ENCODE measurements at regions not wholly inside any gene's neighbourhood (a gene's known extent, or its start where the extent isn't known, plus 50 kb on each side); places are given as distances from the start of the nearest gene placed in this dataset.

DNA sequence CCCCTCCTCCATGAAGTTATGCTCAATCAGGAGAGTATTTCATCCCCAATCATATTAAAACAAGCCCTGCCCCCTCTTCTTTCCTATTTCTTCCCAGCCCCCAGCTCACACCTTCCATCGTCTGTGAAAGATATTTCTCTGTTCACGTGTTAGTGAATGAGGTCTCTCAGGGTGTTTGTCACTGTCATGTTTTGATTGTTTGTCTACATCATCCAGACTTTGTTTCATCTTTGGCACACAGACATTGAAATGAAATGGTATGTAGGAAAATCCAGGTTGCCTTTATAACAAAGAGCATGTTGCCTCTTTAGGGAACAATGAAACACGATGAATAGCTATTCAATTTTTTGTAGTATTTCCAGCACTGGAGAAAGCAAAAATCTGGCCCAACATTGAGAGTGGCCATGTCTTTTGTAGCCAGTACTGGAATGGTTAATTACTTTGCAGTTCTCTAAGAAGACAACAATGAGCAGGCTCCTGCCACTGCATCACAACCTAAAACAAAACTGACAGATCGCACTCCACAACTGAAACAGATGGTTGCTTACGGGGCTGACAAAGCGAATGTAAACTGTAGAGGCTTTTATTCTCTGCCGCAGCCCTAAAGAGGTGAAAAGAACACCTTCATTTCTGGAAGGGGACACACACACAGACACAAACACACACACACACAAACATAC lies 543.6 kb upstream of the CITED2 start:
- Mint-ChIP-seq H3K4me1 (no peaks in the 10 kb centered on the region), H3K9me3 (no peaks in the 10 kb centered on the region), H3K27me3 (no peaks in the 10 kb centered on the region), H3K4me3 (no peak overlapping the region), H3K27ac (no peak overlapping the region), H3K36me3 (no peaks in the 10 kb centered on the region)
- CTCF ChIA-PET = no interaction called here
- no peak for DNase-seq

DNA sequence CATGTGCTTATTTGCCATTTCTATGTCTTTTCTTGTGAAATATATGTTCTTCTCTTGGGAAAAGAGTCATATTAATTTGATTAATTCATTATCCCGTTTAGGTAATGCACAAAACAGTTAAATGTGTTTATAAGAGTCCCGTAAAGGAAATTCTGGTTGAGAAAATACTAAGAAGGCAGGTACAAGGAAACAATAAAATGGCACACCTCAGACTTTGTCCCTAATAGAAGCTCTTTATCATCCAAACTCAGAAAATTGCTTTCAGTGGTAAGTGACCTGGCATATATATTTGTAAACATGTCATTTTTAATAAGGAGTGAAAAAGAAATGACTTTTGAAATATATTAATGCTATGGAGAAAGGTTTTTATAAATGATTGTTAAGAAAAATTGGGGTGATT lies 540.5 kb upstream of the CITED2 start:
- Mint-ChIP-seq H3K4me1 (no peaks in the 10 kb centered on the region), H3K36me3 (no peaks in the 10 kb centered on the region), H3K27me3 (no peaks in the 10 kb centered on the region), H3K4me3 (no peak overlapping the region), H3K9me3 (no peaks in the 10 kb centered on the region), H3K27ac (no peak overlapping the region)
- DNase-seq = no peak
- CTCF ChIA-PET = no interaction called here

DNA sequence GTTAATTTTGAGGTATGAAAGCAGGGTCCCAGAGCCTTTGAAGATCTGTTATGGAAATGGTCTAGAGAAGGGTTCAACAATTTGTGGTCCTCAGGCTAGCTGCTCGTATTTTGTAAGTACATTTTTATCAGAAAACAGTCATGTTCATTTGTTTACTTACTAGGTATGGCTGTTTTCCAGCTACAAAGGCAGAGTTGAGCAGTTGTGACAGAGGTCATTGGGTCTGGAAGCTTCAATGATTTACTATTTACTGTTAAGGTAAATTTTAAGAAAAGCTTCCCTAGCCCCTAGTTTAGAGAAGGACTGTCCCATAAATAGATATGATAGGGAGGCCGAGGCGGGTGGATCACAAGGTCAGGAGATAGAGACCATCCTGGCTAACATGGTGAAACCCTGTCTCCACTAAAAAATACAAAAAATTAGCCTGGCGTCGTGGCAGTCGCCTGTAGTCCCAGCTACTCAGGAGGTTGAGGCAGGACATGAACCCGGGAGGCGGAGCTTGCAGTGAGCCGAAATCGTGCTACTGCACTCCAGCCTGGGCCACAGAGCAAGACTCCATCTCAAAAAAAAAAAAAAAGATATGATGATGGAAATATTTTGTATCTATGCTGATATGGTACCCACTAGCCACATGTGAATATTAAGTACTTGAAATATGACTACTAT lies 538.4 kb upstream of the CITED2 start:
- Mint-ChIP-seq H3K27me3 (no peaks in the 10 kb centered on the region), H3K4me3 (no peak overlapping the region), H3K9me3 (no peaks in the 10 kb centered on the region), H3K36me3 (no peaks in the 10 kb centered on the region), H3K4me1 (no peaks in the 10 kb centered on the region), H3K27ac (no peak overlapping the region)
- CTCF ChIA-PET = no interaction called here
- DNase-seq = no peak

DNA sequence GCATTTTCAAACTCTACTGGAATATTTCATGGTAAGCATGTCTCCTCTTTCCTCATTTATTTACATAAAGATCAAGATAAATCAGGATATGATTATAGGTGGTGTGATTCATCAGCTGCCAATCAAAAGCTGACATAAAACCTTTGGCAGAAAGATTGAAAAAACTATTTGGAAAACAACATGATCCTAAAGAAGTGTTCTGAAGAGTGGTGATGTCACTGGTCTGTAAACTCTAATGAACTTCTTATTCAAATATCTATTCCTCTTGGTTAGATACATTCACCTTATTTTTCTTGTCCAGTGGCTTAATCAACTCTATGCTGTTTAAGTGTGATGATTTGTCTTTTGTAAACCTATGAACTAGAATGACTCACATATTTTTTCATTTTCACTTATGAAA lies 535.5 kb upstream of the CITED2 start:
- H3K27me3 Mint-ChIP-seq = no peaks in the 10 kb centered on the region
- no peaks in the 10 kb centered on the region for H3K4me1 Mint-ChIP-seq
- H3K27ac Mint-ChIP-seq = no peak overlapping the region
- no peaks in the 10 kb centered on the region for H3K36me3 Mint-ChIP-seq
- no peak for DNase-seq
- CTCF ChIA-PET = no interaction called here
- no peaks in the 10 kb centered on the region for H3K9me3 Mint-ChIP-seq
- H3K4me3 Mint-ChIP-seq = no peak overlapping the region

DNA sequence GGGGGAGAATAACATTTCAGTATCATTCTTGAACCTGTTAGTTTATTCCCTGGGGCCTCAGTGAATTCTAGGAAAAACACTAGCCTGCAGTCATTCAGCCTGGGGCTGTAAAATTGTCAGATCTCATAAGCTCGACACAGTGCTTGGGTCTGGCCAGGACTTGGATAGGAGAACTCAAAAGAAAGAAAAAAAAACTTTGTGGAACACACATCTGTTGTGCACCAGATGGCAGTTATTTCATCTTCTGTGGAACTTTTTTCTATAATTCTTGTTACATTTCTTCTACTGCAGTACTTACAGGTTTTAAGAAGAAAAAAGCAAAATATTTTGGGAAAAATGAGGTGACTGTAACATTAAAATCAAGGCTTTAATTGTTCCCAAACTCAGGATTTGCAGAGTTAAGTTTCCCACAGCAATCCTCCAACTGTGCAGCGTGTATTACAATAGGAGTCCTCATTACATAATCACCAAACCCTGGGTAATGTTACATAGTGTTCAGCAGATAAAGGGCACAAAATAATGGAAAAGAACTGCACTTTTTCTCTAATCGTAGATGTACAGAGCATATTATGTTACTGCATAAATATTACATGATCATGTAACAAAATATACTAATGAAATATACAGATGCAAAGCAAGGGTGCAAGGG lies 531.1 kb upstream of the CITED2 start:
- no peak for DNase-seq
- H3K9me3 Mint-ChIP-seq = no peaks in the 10 kb centered on the region
- H3K4me1 Mint-ChIP-seq = no peaks in the 10 kb centered on the region
- no peak overlapping the region for H3K27ac Mint-ChIP-seq
- no peaks in the 10 kb centered on the region for H3K27me3 Mint-ChIP-seq
- no peak overlapping the region for H3K4me3 Mint-ChIP-seq
- CTCF ChIA-PET = interaction anchor here (0.7 kb wide), 1 partner anchor 396 kb away, joined by 3 read pairs; no protein-coding TSS in a partner anchor
- H3K36me3 Mint-ChIP-seq = no peaks in the 10 kb centered on the region

DNA sequence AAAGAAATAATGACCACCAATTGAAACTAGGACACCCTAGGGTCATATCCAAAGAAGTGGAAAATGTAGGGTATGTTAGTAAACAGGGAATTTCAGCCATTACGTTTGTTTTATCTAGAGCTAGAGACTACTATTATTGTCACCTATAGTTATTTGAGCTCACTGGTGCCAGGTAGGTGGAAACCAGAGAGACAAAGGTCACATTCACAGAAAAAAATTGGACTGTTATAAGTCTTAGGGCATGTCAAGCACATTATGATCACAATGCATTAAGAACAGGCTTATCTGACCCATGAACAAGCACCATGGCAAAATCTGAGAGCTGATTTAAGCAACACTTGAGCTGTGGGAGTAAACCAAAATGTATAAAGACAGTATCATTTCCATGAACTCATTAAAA lies 530.1 kb upstream of the CITED2 start:
- Mint-ChIP-seq H3K36me3 (no peaks in the 10 kb centered on the region), H3K9me3 (no peaks in the 10 kb centered on the region), H3K27me3 (no peaks in the 10 kb centered on the region), H3K4me1 (no peaks in the 10 kb centered on the region), H3K27ac (no peak overlapping the region), H3K4me3 (no peak overlapping the region)
- DNase-seq = no peak
- CTCF ChIA-PET = no interaction called here

DNA sequence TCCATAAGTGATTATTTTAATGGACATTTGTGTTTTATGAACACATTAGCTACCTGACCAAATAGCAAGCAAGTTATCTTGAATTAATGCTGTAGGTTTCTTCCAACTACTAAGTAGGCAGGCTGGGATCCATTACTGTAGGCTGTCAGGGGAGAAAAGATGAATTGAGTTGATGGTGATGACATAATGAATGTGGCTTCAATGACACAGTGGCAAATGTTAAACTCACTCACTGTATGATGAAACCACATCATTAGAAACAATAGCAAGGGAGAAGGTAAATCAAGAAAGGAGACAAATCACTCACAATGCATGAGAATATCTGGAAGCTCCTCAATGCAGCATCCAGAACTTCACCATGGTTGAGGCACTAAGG lies 529.7 kb upstream of the CITED2 start:
- H3K27ac Mint-ChIP-seq = no peak overlapping the region
- no peaks in the 10 kb centered on the region for H3K36me3 Mint-ChIP-seq
- H3K9me3 Mint-ChIP-seq = no peaks in the 10 kb centered on the region
- no peaks in the 10 kb centered on the region for H3K4me1 Mint-ChIP-seq
- no peak for DNase-seq
- H3K4me3 Mint-ChIP-seq = no peak overlapping the region
- CTCF ChIA-PET = interaction anchor here (1.3 kb wide), 1 partner anchor 10 kb away, joined by 3 read pairs; no protein-coding TSS in a partner anchor
- H3K27me3 Mint-ChIP-seq = no peaks in the 10 kb centered on the region

DNA sequence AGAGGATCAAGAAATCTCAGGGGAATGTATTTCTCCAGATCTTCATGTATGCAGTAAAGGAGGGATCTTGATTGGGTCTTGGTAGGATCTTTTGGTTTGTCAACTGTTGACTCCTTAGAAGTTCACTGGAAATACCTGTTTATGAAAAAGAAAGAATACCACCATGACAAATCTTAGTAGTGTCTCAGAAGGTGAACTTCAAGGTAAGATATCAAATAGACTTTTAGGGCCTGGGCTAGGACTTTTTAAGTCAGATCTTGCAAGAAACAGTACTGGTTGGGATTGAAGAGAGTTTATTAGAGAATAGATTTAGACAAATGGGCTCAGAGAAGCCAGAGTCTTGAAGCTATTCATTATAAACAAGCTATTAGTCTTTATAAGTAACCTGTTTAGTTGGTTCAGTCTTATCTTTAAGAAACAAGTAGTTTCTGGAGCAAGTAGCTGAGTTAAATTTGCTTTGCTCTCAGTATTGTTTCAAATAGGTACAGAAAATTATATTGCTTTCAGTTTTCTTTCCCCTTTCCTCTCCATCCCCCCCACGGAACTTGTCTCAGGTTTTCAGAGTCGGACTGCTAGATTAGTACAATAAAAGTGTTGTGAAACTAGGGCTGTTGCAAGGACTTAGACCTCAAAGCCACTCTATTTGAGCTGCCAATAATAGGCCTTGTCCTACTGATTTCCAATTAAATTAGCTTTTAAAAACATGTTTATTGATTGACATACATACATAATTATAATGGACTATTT lies 529.1 kb upstream of the CITED2 start:
- Mint-ChIP-seq H3K4me1 (no peaks in the 10 kb centered on the region), H3K27ac (no peak overlapping the region), H3K9me3 (no peaks in the 10 kb centered on the region), H3K27me3 (no peaks in the 10 kb centered on the region), H3K4me3 (no peak overlapping the region), H3K36me3 (no peaks in the 10 kb centered on the region)
- no peak for DNase-seq
- CTCF ChIA-PET = interaction anchor here (1.3 kb wide), 1 partner anchor 9 kb away, joined by 3 read pairs; no protein-coding TSS in a partner anchor

DNA sequence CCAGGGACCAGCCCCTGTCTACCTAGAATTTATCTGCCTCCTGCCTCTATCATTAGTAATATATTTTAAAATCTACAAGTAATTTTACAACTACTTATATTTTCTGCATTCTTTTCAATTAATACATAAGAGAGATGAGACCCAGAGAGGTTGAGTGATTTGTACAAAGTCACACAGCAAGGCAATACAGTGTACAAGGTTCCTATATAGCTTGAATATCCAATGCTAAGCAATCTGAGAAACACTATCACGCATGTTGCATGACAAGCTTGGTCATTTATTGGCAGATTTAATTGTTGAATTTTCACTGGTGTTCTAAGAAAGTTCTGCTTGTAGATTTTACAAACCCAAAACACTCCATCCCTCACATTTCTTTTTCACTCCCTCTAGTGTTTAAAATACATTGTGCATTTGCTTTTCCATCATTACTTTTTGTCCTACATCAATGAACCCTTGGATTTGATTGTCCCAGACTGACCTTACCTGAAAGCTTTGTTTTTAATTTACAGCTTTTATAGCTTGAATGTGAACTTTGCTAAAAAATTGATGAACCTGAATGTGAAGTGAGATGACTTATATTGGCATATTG lies 520.9 kb upstream of the CITED2 start:
- DNase-seq = no peak
- Mint-ChIP-seq H3K4me1 (no peaks in the 10 kb centered on the region), H3K36me3 (no peaks in the 10 kb centered on the region), H3K4me3 (no peak overlapping the region), H3K9me3 (no peaks in the 10 kb centered on the region), H3K27ac (no peak overlapping the region), H3K27me3 (no peaks in the 10 kb centered on the region)
- CTCF ChIA-PET = interaction anchor here (1.3 to 1.7 kb wide), 3 partner anchors 8 to 525 kb away, joined by 3 to 8 read pairs (median 4); no protein-coding TSS in a partner anchor

DNA sequence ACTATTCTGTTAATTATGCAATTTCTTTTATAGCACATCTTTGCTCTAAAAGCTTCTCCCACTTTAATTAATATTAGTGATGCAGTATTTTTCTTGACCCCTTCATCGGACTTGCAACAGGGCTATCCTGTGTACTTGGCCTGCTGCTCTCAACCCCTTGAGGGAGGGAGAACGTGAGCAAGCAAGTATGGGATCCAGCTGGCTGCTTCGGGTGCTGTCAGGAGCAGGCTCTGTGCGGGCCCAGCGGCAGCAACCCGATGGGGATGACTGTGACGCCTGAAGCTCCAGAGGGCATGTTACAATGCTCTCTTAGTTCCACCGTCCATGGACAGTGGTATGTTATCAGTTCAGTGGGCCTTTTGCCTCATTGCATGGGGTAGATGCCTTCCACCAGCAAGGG lies 519.8 kb upstream of the CITED2 start:
- Mint-ChIP-seq H3K36me3 (no peaks in the 10 kb centered on the region), H3K4me1 (no peaks in the 10 kb centered on the region), H3K27me3 (no peaks in the 10 kb centered on the region), H3K9me3 (no peaks in the 10 kb centered on the region), H3K27ac (no peak overlapping the region), H3K4me3 (no peak overlapping the region)
- CTCF ChIA-PET = interaction anchor here (1.4 to 1.7 kb wide), 2 partner anchors 9 to 524 kb away, joined by 3 to 8 read pairs; no protein-coding TSS in a partner anchor
- DNase-seq = no peak

DNA sequence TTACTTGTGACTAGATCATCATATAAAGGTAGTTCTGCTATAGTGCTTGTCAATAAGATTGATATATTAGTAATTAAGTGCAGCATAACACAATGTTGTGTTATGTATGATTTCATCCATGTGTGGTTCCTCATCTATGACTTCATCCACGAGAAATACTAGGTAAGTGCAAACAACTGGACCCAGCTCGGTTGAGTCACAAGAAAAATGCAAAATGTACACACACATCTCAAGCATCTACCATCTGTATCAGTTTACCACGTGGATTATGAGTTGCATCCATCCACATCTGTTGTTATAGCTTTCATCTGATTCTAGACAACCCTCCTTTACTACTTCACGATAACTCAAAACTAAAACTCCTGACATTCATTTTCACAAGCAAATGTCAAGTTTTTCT lies 517.0 kb upstream of the CITED2 start:
- Mint-ChIP-seq H3K27ac (no peak overlapping the region), H3K36me3 (no peaks in the 10 kb centered on the region), H3K27me3 (no peaks in the 10 kb centered on the region), H3K4me1 (no peaks in the 10 kb centered on the region), H3K4me3 (no peak overlapping the region), H3K9me3 (no peaks in the 10 kb centered on the region)
- CTCF ChIA-PET = no interaction called here
- DNase-seq = no peak

DNA sequence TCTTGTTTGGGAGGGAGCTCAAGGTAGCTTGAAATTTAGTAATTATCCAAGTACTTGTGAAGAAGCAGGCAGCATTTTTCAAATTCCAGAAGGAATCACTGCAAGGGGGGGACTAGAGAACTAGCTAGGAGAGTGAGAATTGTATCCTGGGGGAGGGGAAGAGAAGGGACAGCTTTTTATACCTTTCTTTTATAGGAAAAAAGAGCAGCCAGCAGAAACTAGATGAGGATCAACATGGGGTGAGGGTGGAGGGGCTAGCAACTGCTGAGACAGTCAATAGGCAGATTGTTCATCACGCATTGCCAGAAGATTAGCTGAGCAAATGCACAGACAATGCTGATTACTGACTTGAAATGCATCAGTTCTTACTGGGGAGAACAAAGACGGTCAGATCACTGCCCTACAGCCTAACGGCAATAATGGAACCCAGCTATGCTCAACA lies 514.3 kb upstream of the CITED2 start:
- Mint-ChIP-seq H3K27me3 (no peaks in the 10 kb centered on the region), H3K9me3 (no peaks in the 10 kb centered on the region), H3K4me1 (no peaks in the 10 kb centered on the region), H3K36me3 (no peaks in the 10 kb centered on the region), H3K4me3 (no peak overlapping the region), H3K27ac (no peak overlapping the region)
- no peak for DNase-seq
- CTCF ChIA-PET = interaction anchor here (1.3 kb wide), 1 partner anchor 13 kb away, joined by 3 read pairs; no protein-coding TSS in a partner anchor

DNA sequence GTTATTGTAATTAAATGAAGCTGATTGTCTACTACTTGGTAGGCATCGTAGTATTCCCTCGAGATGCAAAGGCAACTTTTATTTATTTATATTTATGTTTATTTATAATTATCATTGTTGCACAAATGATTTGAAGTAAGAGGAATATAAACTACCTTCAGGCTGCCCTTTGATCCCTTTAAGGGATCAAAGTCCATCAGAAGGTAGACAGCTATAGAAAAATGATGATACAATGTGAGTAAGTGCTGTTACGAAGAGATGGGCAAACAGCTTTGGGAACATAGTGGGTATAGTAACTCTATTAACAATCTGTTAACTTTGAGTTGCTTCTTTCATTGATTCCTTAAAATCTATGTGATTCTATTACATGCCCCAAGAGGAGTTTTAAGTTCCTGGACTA lies 512.8 kb upstream of the CITED2 start:
- Mint-ChIP-seq H3K9me3 (no peaks in the 10 kb centered on the region), H3K4me1 (no peaks in the 10 kb centered on the region), H3K27me3 (no peaks in the 10 kb centered on the region), H3K4me3 (no peak overlapping the region), H3K27ac (no peak overlapping the region), H3K36me3 (no peaks in the 10 kb centered on the region)
- CTCF ChIA-PET = no interaction called here
- DNase-seq = no peak

DNA sequence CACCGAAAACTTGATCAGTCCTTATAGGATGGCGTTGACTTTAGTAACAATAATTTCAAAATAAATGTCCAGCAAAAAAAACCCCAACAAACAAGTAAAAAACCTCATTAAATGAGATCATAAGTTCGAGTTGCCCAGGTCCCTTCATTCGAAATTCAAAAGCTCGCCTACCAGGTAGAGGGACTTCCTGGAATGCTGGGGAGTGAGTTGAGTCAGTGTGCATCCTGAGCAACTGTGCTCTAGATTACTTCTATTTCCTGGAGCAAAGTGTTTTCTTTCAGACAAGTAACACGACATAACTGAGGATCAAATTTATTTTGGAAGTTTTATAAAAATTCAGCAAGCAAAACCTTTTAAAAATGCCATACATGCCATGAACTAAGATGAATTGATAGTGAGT lies 511.9 kb upstream of the CITED2 start:
- Mint-ChIP-seq H3K36me3 (no peaks in the 10 kb centered on the region), H3K27ac (no peak overlapping the region), H3K9me3 (no peaks in the 10 kb centered on the region), H3K4me1 (no peaks in the 10 kb centered on the region), H3K27me3 (no peaks in the 10 kb centered on the region), H3K4me3 (no peak overlapping the region)
- DNase-seq = no peak
- CTCF ChIA-PET = no interaction called here
